ENCODE measurements at regions not wholly inside any gene's neighbourhood (a gene's known extent, or its start where the extent isn't known, plus 50 kb on each side); places are given as distances from the start of the nearest gene placed in this dataset.

GRCh38 chr7:118132764-118133163 is 51.2 kb upstream of the LSM8 start:
- Histone ChIP-seq H3K4me3 (no peak overlapping the region), H3K4me1 (ENCODE audit: insufficient read depth) (no peaks in the 10 kb centered on the region), H3K79me2 (no peaks in the 10 kb centered on the region), H3K36me3 (replicated peaks; ENCODE audit: insufficient read depth, low read depth) (no peaks in the 10 kb centered on the region), H2AFZ (no peak overlapping the region), H3K27me3 (no peaks in the 10 kb centered on the region), H3K9me3 (ENCODE audit: low read depth) (no peaks in the 10 kb centered on the region), H3K27ac (no peak overlapping the region), H3K4me2 (no peak overlapping the region), H4K20me1 (ENCODE audit: insufficient read depth, poor library complexity, severe bottlenecking) (no peaks in the 10 kb centered on the region), H3K9me2 (replicated peaks; ENCODE audit: insufficient read depth) (no peaks in the 10 kb centered on the region)
- TF ChIP-seq EZH2phosphoT487 (IDR thresholded peaks at IDR 0.05; ENCODE audit: low read depth, severe bottlenecking, unreplicated experiment) (no peak), CTCF (IDR thresholded peaks at IDR 0.05; ENCODE audit: poor library complexity) (no peak), EZH2 (IDR thresholded peaks at IDR 0.05; ENCODE audit: borderline replicate concordance) (no peak)
- no peak for DNase-seq (ENCODE audit: low spot score)
- 74% methylated on average over 2 of the region's 2 CpGs for WGBS (ENCODE audit: low lambda C conversion rate, missing lambda C conversion rate)
